LNCAP (cell line): ENCODE measurements at regions not wholly inside any gene's neighbourhood (a gene's known extent, or its start where the extent isn't known, plus 50 kb on each side); places are given as distances from the start of the nearest gene placed in this dataset.

Experiments used
- CTCF ChIP-seq: fragments of 450-650 bp; IDR thresholded peaks from 2 replicates; pipeline ENCODE4 v1.5.1; 2017; ENCODE audit warnings: mild to moderate bottlenecking

- TF ChIP-seq CTCF = no peak
These were observed 277.4 kb upstream of the SESN3 start for GRCh38 chr11:95508219-95508890.

GRCh38 chr11:95507794-95508193 is 276.8 kb upstream of the SESN3 start:
- no peak for TF ChIP-seq CTCF

GRCh38 chr11:95506777-95507176 is 275.8 kb upstream of the SESN3 start:
- TF ChIP-seq CTCF = no peak

- TF ChIP-seq CTCF = no peak
These were observed 275.0 kb upstream of the SESN3 start for GRCh38 chr11:95505927-95506426.

- TF ChIP-seq CTCF = no peak
These were observed 272.0 kb upstream of the SESN3 start for GRCh38 chr11:95503047-95503446.

- no peak for TF ChIP-seq CTCF
These were observed 271.5 kb upstream of the SESN3 start for GRCh38 chr11:95502522-95502921.

DNA sequence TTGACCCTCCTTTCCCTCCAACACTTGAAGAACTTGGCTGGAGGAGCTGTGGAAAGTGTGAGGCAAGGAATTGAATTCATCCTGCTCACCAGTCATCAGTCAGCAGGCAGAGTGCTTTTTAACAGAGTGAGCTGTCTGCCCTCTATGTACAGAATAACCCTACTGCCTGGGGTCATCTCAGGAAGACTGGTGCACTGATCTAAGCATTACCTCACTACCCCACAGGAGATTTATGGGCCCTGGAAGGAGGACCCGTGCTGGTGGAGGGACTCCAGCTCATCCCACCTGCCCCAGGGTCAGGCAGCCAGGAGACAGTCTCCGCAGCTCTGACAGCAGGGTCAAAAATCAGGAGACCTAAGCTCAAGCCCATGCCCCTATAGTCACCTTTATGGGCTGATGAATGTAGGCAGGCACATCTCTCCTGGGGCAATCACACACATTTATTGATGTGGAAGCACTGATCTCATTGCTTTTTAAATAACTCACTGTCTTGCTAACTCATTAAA is 270.8 kb upstream of the SESN3 start:
- TF ChIP-seq CTCF = no peak
